ENCODE measurements at regions not wholly inside any gene's neighbourhood (a gene's known extent, or its start where the extent isn't known, plus 50 kb on each side); places are given as distances from the start of the nearest gene placed in this dataset.

- DNase-seq (ENCODE audit: low read depth), result no peak
These were observed 351.6 kb downstream of the MYCN start for GRCh38 chr2:16291731-16292550.

- no peak for DNase-seq (ENCODE audit: low read depth)
These were observed 350.9 kb downstream of the MYCN start for GRCh38 chr2:16291226-16291625.

- no peak for DNase-seq (ENCODE audit: low read depth)
These were observed 350.1 kb downstream of the MYCN start for GRCh38 chr2:16290311-16291020.

GRCh38 chr2:16288371-16289112, 348.2 kb downstream of the MYCN start:
- no peak for DNase-seq (ENCODE audit: low read depth)

- DNase-seq (ENCODE audit: low read depth), result no peak
These were observed 347.5 kb downstream of the MYCN start for GRCh38 chr2:16287831-16288230.

GRCh38 chr2:16287281-16287680, 346.9 kb downstream of the MYCN start:
- no peak for DNase-seq (ENCODE audit: low read depth)

GRCh38 chr2:16285813-16286510, 345.6 kb downstream of the MYCN start:
- no peak for DNase-seq (ENCODE audit: low read depth)

GRCh38 chr2:16284941-16285625, 344.7 kb downstream of the MYCN start:
- DNase-seq (ENCODE audit: low read depth), result no peak

- DNase-seq (ENCODE audit: low read depth), result no peak
These were observed 342.9 kb downstream of the MYCN start for GRCh38 chr2:16283071-16283850.

- DNase-seq (ENCODE audit: low read depth), result no peak
These were observed 342.2 kb downstream of the MYCN start for GRCh38 chr2:16282511-16282910.

- no peak for DNase-seq (ENCODE audit: low read depth)
These were observed 341.3 kb downstream of the MYCN start for GRCh38 chr2:16281451-16282335.

GRCh38 chr2:16280081-16280480, 339.7 kb downstream of the MYCN start:
- DNase-seq (ENCODE audit: low read depth), result no peak

- DNase-seq (ENCODE audit: low read depth), result no peak
These were observed 339.3 kb downstream of the MYCN start for GRCh38 chr2:16279641-16280040.

- DNase-seq (ENCODE audit: low read depth), result no peak
These were observed 338.8 kb downstream of the MYCN start for GRCh38 chr2:16279201-16279570.

- DNase-seq (ENCODE audit: low read depth), result no peak
These were observed 338.3 kb downstream of the MYCN start for GRCh38 chr2:16278421-16279200.

- no peak for DNase-seq (ENCODE audit: low read depth)
These were observed 336.8 kb downstream of the MYCN start for GRCh38 chr2:16277117-16277516.

- DNase-seq (ENCODE audit: low read depth), result no peak
These were observed 335.3 kb downstream of the MYCN start for GRCh38 chr2:16275661-16276060.

- no peak for DNase-seq (ENCODE audit: low read depth)
These were observed 334.8 kb downstream of the MYCN start for GRCh38 chr2:16275131-16275530.

GRCh38 chr2:16273111-16273510, 332.8 kb downstream of the MYCN start:
- DNase-seq (ENCODE audit: low read depth), result no peak
